Mucosa of gallbladder (tissue), 1 donor: ENCODE measurements at regions not wholly inside any gene's neighbourhood (a gene's known extent, or its start where the extent isn't known, plus 50 kb on each side); places are given as distances from the start of the nearest gene placed in this dataset.

ENCODE experiments used
- DNase-seq: peaks from one replicate; pipeline ENCODE4 v3.0.0-alpha.2; 2020; ENCODE audit warnings: low spot score
- donor health status: DM: no; HTN: no; CAD: no.

GRCh38 chr20:50242548-50242862 is 51.9 kb downstream of the CEBPB start:
- DNase-seq: no peak

- DNase-seq: peak; percentile 31
Measured at GRCh38 chr20:50242863-50243609, 52.4 kb downstream of the CEBPB start.

DNA sequence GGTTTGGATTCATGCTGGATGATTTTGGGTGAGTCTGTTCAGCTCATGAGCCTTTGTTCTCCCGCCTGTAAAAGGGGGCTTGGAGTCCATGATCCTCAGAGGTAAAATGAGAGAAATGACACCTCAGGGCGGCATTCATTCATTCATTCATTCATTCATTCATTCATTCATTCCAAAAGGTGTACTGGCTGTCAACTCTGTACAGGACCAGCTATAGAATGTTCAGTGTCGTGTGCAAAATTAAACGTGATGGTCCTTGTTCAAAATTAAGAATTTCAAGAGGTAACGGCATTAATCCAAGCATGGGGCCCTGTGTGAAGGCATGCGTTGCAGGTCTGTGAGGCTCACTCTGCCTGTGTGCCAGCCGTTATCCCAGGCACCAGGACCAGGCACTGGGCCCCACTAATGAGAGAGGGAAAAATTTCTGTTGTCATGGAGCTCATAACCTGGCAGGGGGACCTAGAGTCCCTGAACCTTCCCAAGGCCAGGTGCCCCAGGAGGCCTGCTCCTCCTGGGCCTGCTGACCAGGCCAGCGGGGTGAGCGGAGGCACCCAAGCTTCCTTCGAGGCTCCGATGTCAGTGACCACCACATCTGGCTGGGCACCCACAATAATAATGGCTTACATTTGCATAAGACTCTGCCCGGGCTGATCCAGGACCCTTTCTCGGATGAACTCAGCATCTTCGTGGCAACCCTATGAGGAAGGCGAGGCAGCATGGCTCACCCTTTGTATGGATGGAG is 53.2 kb downstream of the CEBPB start:
- DNase-seq: no peak

DNA sequence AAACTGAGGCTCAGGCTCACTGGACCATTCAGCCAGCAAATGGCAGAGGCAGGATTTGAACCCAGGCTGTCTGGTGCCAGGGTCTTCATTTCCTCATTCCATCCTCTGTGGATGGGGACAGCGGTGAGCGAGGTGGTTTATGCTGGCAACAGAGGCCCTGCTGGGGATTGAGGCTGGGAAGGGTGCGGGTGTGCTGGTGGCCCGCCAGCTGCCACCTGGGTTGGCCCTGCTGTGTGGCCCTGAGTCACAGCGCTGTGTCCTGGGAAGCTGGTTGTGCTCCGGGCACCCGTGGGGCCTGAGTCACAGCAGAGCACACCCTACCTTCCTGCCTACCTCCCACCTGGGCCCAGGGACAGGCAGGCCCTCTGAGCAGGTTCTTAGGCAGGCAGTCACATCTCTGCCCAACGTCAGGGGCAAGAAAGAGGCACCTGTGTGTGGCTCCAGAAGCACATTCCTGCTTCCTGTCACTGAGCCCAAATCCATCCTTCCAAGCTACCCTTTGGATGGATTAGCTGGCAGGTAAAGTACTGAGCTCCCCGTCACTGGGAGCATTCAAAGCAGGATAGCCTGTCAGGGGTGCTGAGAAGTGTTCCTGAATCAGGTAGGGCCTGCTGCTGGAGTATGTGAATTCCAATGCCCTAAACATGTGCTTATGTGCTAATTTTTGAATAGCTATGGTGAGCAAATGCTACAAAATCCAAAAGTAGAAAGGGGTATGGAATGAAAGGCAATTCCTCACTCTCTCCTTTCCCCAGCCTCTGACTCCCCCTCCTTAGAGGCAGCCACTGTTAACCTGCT is 53.9 kb downstream of the CEBPB start:
- no peak for DNase-seq

DNA sequence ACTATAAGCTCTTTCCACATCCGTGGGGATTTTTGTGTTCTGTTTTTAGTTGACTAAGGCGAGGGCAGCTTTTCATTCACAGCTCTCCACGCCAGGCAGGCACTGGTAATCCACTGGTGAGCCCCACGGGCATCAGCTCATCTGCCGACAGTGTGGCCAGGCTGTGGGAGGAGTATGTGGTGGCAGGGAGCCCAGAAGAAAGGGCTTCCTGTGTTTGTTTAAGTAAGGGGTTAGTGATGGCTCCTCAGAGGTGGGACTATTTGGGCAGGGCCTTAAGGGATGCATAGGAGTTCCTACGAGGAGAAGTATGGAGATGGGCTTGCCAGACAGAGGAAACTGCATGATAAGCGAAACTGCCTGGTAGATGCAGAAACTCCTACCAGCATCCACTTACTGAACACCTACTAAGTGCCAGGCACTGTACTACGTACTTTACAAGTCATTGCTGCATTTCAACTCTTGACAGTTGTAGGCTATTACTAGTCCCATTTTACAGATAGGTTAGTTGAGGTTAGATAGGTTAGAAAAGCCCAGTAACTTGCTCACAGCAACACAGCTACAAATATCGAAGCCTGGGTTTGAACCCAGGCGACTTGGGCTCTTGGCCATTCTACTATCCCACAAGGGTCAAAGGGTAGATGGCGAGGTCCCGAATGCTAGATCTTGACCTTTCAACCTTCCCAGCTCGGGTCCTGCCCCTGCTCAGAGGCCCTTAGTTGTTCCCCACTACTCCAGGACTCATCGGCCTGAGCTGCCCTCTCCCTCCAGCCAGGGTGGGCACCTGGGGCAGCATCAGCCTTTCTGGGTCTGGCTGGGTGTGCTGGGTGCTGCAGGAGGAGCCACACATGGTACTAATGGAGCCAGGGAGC is 55.1 kb downstream of the CEBPB start:
- no peak for DNase-seq

GRCh38 chr20:50246367-50247195 is 56.0 kb downstream of the CEBPB start:
- DNase-seq: peak; percentile 64

GRCh38 chr20:50247196-50248094 is 56.8 kb downstream of the CEBPB start:
- DNase-seq: no peak

DNA sequence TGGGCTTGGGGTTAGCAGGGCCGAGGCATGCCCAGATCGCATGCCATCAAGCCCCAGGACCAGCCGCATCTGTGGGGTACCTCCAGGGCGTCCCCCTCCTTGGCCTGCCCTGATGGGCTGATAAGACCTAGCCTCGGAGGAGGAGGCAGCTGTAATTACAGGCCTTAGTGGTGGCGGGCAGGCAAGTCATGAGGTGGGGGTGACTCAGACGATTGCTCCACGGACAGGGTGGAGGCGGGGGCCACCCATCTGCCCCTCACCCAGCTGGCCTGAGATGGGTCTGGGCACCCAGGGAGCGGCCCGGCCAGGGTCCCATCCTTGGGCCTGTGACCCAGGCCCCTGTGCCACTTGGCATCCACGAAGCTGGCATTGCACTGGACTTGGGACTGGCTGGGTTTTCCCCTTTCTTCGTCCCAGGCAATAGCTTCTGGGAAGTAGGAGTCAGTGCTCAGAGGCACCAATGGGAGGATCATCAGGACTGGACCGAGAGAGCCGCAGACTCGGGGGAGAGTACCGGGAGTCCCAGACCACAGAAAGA is 57.5 kb downstream of the CEBPB start:
- no peak for DNase-seq

DNA sequence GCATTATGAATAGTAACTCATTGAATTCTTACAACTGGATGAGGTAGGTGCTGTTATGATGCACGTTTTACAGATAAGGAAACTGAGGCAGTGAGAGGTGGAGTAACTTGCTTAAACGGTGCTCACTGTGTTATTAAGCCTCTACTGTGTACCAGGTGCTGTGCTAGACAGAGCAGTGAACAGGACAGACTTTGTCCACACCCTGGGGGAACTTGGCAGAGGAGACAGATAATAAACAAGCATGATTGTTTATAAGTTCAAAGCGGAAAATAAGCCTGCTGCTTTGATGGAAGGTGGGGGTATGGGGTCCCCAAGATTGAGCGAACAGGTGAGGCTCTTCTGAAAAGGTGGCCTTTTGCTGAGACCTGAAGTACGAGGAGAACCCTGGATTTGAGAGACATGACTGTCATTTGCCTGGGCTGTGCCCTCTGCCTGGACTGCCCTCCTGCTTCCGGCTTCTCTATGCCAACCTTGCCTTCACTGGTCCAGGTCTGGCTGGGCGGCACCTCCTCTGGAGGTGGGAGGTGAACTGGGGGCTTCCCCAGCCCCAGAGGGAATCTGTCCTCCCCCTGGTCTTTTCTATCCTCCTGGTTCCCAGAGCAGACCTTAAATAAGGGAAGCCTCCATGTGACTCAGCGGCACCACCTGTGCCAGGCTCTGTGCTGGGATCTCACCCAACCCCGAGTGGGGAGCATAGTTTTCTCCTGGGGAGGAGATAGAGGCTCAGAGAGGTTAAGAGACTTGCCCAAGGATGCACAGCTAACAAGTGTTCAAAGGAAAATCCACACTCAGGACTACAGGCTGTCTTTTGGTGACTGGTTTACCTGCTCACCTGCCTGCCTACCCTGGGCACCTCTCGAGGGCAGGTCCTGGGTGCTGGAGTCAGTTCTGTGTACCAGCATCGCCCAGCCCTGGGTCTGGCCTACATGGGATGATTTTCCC is 59.1 kb downstream of the CEBPB start:
- no peak for DNase-seq

DNA sequence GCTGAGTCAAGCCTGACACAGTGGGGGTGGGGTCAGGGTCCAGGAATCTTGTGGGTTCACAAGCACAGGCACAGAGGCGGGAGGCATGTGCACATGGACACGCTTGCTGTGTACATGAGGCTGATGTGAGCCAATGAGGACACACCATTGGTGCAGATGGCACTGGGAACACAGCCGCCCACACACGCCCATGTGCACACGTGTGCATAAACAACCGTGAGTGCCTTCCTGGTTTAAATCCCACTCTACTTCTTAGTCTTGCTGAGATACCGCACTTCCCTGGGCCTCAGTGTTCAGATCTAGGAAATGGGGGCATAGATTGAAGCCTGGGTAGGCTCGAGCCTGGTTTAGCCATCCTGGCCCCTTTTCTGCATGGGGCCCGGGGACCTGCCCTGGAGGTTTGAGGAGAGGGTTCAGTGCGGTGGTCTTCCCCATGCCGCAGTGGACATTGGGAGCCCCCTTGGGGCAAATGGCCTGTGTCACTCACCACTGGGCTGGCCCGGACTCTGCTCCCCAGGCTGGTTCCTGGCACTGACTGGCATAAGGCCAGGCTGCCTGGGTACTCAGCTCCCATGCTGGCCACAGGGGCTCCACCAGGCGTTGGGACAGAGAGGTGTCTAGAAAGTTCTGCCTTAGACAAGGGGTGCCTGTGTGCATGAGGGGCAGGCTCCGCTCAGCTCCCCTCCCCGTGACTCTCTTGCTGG is 60.2 kb downstream of the CEBPB start:
- no peak for DNase-seq

DNA sequence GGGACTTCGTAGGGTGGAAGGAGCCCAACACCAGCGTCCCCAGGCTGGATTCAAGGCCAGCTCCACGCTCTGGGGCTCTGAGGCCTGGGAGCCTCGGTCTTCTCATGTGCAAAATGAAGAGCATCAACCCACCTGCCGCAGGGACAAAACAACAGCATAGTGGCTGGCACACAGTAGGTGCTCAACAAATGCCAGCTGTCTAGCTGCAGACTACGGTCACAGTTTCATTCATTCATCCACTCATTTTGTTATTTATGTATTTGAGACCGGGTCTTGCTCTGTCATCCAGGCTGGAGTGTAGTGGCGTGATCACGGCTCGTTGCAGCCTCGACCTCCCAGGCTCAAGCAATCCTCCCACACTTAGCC is 60.7 kb downstream of the CEBPB start:
- no peak for DNase-seq

- no peak for DNase-seq
Measured at GRCh38 chr20:50251992-50252511, 61.4 kb downstream of the CEBPB start.

DNA sequence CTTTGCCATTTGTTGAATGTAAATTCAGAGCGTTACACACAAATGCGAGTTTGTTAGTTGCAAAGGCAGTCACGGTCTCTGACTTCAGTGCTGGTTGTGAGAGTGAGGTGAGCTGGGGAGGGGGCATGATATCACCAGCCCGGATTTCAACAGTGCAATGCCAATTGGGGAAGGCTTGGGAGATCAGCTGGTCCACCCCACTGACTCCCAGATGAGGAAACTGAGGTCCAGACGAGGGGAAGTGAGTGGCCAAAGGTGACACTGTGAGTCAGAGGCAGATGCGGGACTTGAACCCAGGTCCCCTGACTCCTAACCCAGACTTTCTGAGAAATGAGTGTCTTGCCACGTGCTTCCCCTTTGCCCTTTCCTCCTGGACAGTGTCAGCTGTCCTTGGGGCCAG is 62.1 kb downstream of the CEBPB start:
- DNase-seq: no peak

- DNase-seq: no peak
Measured at GRCh38 chr20:50253101-50253500, 62.5 kb downstream of the CEBPB start.

- no peak for DNase-seq
Measured at GRCh38 chr20:50254466-50255079, 63.9 kb downstream of the CEBPB start.

DNA sequence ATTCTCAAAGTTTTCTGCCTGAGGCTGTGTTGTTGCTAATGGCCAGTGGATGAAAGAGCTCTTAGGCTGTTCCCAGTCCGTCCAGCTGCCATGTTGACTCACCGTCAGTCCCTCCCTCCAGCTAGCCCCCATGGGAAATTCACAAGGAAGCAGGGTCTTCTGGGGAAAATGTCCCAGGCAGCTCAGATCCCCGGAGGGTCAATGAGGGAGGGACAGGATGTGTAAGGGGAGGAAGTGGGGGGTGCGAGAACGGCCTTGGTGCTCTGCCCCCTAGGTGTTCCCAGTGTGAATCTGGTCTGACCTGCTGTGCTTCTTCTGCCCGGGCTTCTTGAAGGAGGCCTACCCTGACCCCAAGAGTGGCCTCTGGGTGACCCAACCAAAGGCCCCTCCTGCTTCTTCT is 65.9 kb downstream of the CEBPB start:
- no peak for DNase-seq

- DNase-seq: no peak
Measured at GRCh38 chr20:50257860-50258259, 67.2 kb downstream of the CEBPB start.
